T47D (cell line): ENCODE measurements at regions not wholly inside any gene's neighbourhood (a gene's known extent, or its start where the extent isn't known, plus 50 kb on each side); places are given as distances from the start of the nearest gene placed in this dataset.

Experiments used
- DNase-seq, 2 experiments: peaks; one replicate each; pipeline versions ENCODE4 v3.0.0 to v3.0.0-alpha.2; 2011 to 2012; ENCODE audit warnings: low read depth in 1 of 2, low spot score in 1 of 2
- JUND ChIP-seq: IDR thresholded peaks from 2 replicates; pipeline ENCODE4 v1.6.1; 2012; ENCODE audit warnings: low read depth
- in situ Hi-C: cut with HindIII; loops from 2 replicates; pipeline ENCODE4 v1.10.0; 2016; ENCODE audit warnings: low sequenced_read_pairs, low pct_unique_long_range_greater_than_20kb

- no peak for DNase-seq
- in situ Hi-C loops: no loop called here
- TF ChIP-seq JUND: no peak
These were observed 534.2 kb downstream of the ZIC1 start for GRCh38 chr3:147943265-147943945.

DNA sequence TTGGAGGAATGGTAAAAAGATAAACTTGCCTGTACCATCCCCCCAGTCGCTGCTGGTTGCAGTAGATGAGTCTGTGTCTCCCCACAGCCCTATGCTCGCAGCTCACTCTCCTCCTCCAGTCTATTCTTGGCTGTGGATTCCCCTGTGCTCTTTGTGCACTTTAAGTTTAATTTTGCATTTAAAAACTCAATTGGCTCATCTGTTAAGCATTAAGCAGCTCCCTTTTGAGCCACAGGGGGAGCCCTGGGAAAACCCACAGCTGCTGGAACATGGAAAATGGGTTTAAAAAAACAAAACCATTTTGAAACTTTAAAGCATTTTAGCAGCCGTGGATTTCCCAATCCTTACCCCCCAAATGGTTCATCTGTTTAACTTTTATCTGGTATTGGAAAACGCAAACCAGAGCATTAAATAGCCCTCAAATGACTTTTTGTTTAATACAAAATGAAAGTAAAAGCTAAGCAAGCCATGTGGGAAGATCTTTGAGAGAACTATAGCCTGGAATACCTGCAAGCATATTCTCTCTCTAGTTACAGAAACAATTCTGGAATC lies 536.9 kb downstream of the ZIC1 start:
- TF ChIP-seq JUND: no peak
- DNase-seq: peak; percentile 34 to 76
- in situ Hi-C loops: no loop called here

DNA sequence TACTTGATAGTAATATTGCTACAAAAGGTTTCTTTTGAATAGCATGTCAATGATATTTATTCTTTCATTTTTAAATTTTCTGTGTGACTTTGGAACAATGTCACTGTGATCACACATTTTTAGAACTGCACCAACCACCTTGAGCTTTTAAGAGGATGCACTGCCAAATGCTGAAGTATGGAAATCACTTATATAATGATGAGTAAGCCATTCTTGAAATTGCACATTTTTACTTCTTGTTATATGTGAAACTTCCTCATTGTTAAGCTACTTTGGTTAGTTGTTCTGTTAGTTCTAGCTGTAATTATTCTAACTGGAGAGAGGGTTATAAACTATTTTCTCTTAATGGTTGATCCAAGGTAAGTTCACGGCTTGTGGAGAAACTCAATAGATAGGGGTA lies 547.5 kb downstream of the ZIC1 start:
- in situ Hi-C loops: no loop called here
- no peak for TF ChIP-seq JUND
- DNase-seq: no peak

- in situ Hi-C loops: no loop called here
- no peak for DNase-seq
- TF ChIP-seq JUND: no peak
These were observed 549.6 kb downstream of the ZIC1 start for GRCh38 chr3:147958754-147959153.

GRCh38 chr3:147960786-147961185 lies 551.6 kb downstream of the ZIC1 start:
- TF ChIP-seq JUND: no peak
- no peak for DNase-seq
- in situ Hi-C loops: no loop called here

- in situ Hi-C loops: no loop called here
- DNase-seq: no peak
- no peak for TF ChIP-seq JUND
These were observed 553.4 kb downstream of the ZIC1 start for GRCh38 chr3:147962408-147963164.

- TF ChIP-seq JUND: no peak
- DNase-seq: no peak
- in situ Hi-C loops: no loop called here
These were observed 554.5 kb downstream of the ZIC1 start for GRCh38 chr3:147963711-147964110.

GRCh38 chr3:147975165-147975564 lies 566.0 kb downstream of the ZIC1 start:
- in situ Hi-C loops: no loop called here
- no peak for DNase-seq
- TF ChIP-seq JUND: no peak

- no peak for TF ChIP-seq JUND
- in situ Hi-C loops: no loop called here
- DNase-seq: no peak
These were observed 567.8 kb downstream of the ZIC1 start for GRCh38 chr3:147977001-147977400.

DNA sequence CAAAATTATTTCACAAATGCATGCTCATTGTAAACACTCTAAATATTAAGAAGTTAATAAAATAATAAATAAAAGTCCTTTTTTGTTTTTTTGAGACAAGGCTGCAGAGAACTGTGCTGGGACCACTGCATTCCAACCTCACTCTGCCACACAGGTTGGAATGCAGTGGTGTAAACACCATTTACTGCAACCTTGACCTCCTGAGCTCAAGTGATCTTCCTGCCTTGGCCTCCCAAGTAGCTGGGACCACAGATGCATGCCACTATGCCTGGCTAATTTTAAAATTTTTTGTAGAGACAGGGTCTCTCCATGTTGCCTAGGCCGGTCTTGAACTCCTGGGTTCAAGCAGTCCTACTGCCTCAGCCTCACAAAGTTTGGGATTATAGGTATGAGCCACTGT lies 578.4 kb downstream of the ZIC1 start:
- in situ Hi-C loops: no loop called here
- no peak for TF ChIP-seq JUND
- no peak for DNase-seq

- no peak for DNase-seq
- in situ Hi-C loops: no loop called here
- TF ChIP-seq JUND: no peak
These were observed 580.2 kb downstream of the ZIC1 start for GRCh38 chr3:147989344-147989743.

- in situ Hi-C loops: no loop called here
- no peak for DNase-seq
- no peak for TF ChIP-seq JUND
These were observed 593.6 kb downstream of the ZIC1 start for GRCh38 chr3:148002705-148003205.

DNA sequence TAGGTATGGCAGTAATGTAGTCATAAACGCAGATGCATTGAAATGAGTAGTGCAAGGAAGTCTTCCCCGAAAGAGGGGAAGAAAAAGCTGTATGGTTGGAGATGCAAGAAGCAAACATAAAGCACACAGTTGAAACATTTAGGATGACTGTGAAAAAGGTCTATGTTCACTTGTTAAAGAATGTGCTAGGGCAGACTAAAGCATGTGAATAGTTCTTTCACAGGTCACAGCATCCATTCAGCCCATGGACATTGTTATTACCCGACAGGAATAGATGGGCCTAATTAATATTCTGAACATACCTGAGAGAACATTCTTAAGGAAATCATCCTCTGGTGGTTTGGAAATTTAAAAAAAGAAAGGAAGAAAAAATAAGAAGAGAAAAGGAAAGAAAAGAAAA lies 595.2 kb downstream of the ZIC1 start:
- in situ Hi-C loops: no loop called here
- no peak for TF ChIP-seq JUND
- no peak for DNase-seq
